ENCODE measurements at regions not wholly inside any gene's neighbourhood (a gene's known extent, or its start where the extent isn't known, plus 50 kb on each side); places are given as distances from the start of the nearest gene placed in this dataset.

DNA sequence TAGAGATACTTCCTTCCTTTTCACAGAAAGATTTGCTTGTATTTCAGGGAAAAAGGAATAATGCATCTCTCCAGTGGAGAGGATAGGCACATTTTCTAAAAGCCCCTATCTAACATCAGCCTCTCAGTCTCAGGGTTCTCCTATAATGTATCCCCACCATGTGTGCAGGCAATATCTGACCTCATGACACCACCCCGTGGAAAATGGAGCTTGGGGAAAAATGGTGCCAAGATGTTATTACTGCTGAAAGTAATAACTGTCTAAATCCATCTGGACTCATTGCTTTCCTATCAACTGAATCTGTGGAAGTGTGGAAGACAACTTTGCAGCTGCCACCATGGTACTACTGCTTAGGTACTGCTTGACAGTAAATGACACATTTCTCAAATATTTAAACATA is 574.3 kb downstream of the LRRC70 start:
- ChIA-PET CTCF (no interaction called here), POLR2A (no interaction called here)
- Mint-ChIP-seq H3K36me3 (no peaks in the 10 kb centered on the region), H3K27me3 (ENCODE audit: low read depth) (no peaks in the 10 kb centered on the region), H3K27ac (no peak overlapping the region), H3K4me3 (no peak overlapping the region), H3K9me3 (no peaks in the 10 kb centered on the region; the same call in 1 of the 2 replicates), H3K4me1 (peaks cover 3% of the 10 kb centered on the region; the same call in 1 of the 2 replicates)
- ATAC-seq, result no peak
- TF ChIP-seq ZNF396 (CRISPR knock-in tag; IDR thresholded peaks at IDR 0.05; ENCODE audit: borderline replicate concordance) (no peak), SMAD3 (CRISPR knock-in tag; IDR thresholded peaks at IDR 0.05; ENCODE audit: borderline replicate concordance) (no peak), PRRX2 (CRISPR knock-in tag; IDR thresholded peaks at IDR 0.05) (no peak), ZNF317 (CRISPR knock-in tag; IDR thresholded peaks at IDR 0.05; ENCODE audit: borderline replicate concordance, low read depth) (no peak), ZNF532 (CRISPR knock-in tag; IDR thresholded peaks at IDR 0.05; ENCODE audit: borderline replicate concordance) (no peak), RORB (CRISPR knock-in tag; IDR thresholded peaks at IDR 0.05) (no peak), FOXJ3 (CRISPR knock-in tag; IDR thresholded peaks at IDR 0.05; ENCODE audit: borderline replicate concordance) (no peak), CREB1 (CRISPR knock-in tag; IDR thresholded peaks at IDR 0.05) (no peak), FOXP1 (CRISPR knock-in tag; IDR thresholded peaks at IDR 0.05; ENCODE audit: borderline replicate concordance) (no peak), RELA (CRISPR knock-in tag; IDR thresholded peaks at IDR 0.05; ENCODE audit: borderline replicate concordance) (no peak), MYBL2 (CRISPR knock-in tag; IDR thresholded peaks at IDR 0.05) (no peak), TCF7 (CRISPR knock-in tag; IDR thresholded peaks at IDR 0.05; ENCODE audit: low read depth) (no peak), MLX (CRISPR knock-in tag; IDR thresholded peaks at IDR 0.05) (no peak), JAZF1 (CRISPR knock-in tag; IDR thresholded peaks at IDR 0.05) (no peak), ZNF263 (CRISPR knock-in tag; IDR thresholded peaks at IDR 0.05; ENCODE audit: low read depth) (no peak)
- TF ChIP-seq, protein P1, sequence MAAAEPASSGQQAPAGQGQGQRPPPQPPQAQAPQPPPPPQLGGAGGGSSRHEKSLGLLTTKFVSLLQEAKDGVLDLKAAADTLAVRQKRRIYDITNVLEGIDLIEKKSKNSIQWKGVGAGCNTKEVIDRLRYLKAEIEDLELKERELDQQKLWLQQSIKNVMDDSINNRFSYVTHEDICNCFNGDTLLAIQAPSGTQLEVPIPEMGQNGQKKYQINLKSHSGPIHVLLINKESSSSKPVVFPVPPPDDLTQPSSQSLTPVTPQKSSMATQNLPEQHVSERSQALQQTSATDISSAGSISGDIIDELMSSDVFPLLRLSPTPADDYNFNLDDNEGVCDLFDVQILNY (CRISPR knock-in tag; IDR thresholded peaks at IDR 0.05), result no peak
- TF ChIP-seq, protein P2, sequence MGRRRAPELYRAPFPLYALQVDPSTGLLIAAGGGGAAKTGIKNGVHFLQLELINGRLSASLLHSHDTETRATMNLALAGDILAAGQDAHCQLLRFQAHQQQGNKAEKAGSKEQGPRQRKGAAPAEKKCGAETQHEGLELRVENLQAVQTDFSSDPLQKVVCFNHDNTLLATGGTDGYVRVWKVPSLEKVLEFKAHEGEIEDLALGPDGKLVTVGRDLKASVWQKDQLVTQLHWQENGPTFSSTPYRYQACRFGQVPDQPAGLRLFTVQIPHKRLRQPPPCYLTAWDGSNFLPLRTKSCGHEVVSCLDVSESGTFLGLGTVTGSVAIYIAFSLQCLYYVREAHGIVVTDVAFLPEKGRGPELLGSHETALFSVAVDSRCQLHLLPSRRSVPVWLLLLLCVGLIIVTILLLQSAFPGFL (CRISPR knock-in tag; IDR thresholded peaks at IDR 0.05; ENCODE audit: borderline replicate concordance), result no peak
- TF ChIP-seq, protein P3, sequence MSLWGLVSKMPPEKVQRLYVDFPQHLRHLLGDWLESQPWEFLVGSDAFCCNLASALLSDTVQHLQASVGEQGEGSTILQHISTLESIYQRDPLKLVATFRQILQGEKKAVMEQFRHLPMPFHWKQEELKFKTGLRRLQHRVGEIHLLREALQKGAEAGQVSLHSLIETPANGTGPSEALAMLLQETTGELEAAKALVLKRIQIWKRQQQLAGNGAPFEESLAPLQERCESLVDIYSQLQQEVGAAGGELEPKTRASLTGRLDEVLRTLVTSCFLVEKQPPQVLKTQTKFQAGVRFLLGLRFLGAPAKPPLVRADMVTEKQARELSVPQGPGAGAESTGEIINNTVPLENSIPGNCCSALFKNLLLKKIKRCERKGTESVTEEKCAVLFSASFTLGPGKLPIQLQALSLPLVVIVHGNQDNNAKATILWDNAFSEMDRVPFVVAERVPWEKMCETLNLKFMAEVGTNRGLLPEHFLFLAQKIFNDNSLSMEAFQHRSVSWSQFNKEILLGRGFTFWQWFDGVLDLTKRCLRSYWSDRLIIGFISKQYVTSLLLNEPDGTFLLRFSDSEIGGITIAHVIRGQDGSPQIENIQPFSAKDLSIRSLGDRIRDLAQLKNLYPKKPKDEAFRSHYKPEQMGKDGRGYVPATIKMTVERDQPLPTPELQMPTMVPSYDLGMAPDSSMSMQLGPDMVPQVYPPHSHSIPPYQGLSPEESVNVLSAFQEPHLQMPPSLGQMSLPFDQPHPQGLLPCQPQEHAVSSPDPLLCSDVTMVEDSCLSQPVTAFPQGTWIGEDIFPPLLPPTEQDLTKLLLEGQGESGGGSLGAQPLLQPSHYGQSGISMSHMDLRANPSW (CRISPR knock-in tag; conservative IDR thresholded peaks at IDR 0.05; ENCODE audit: low read depth), result no peak
- TF ChIP-seq, protein P4, sequence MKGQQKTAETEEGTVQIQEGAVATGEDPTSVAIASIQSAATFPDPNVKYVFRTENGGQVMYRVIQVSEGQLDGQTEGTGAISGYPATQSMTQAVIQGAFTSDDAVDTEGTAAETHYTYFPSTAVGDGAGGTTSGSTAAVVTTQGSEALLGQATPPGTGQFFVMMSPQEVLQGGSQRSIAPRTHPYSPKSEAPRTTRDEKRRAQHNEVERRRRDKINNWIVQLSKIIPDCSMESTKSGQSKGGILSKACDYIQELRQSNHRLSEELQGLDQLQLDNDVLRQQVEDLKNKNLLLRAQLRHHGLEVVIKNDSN (CRISPR knock-in tag; IDR thresholded peaks at IDR 0.05), result no peak
- no peak for DNase-seq (ENCODE audit: low spot score)
